ENCODE measurements at regions not wholly inside any gene's neighbourhood (a gene's known extent, or its start where the extent isn't known, plus 50 kb on each side); places are given as distances from the start of the nearest gene placed in this dataset.

GRCh38 chr16:88289001-88289400 lies 93.8 kb upstream of the ZNF469 start:
- TF ChIP-seq, protein P1, sequence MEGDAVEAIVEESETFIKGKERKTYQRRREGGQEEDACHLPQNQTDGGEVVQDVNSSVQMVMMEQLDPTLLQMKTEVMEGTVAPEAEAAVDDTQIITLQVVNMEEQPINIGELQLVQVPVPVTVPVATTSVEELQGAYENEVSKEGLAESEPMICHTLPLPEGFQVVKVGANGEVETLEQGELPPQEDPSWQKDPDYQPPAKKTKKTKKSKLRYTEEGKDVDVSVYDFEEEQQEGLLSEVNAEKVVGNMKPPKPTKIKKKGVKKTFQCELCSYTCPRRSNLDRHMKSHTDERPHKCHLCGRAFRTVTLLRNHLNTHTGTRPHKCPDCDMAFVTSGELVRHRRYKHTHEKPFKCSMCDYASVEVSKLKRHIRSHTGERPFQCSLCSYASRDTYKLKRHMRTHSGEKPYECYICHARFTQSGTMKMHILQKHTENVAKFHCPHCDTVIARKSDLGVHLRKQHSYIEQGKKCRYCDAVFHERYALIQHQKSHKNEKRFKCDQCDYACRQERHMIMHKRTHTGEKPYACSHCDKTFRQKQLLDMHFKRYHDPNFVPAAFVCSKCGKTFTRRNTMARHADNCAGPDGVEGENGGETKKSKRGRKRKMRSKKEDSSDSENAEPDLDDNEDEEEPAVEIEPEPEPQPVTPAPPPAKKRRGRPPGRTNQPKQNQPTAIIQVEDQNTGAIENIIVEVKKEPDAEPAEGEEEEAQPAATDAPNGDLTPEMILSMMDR (IDR thresholded peaks at IDR 0.05) = no peak
- TF ChIP-seq POLR2AphosphoS5 (IDR thresholded peaks at IDR 0.05; ENCODE audit: insufficient read depth in 1 of 2, low read depth in 1 of 2) = no peak
- no peak for TF ChIP-seq POLR2A (IDR thresholded peaks at IDR 0.05)

Measured in vagina (tissue), 2 donors.